Transverse colon (tissue), 4 donors: ENCODE measurements at regions not wholly inside any gene's neighbourhood (a gene's known extent, or its start where the extent isn't known, plus 50 kb on each side); places are given as distances from the start of the nearest gene placed in this dataset.
"Not testable (repeated sequence)": the region's sequence is repeated elsewhere in the genome, so short reads cannot be mapped to it uniquely, and the experiment has no call there.

Source experiments
- DNase-seq: peaks from one replicate; pipeline ENCODE4 v3.0.0-alpha.2; 2019
- H3K27ac ChIP-seq, 4 donors: fragments of 200-600 bp; sonication (generic); 2 replicates each; pipeline ENCODE4 v1.5.1; 2016 to 2018; ENCODE audit warnings: inconsistent platforms in 4 of 4
- H3K27me3 ChIP-seq: fragments of 200-600 bp; sonication (generic); 2 replicates; pipeline ENCODE4 v1.5.1; 2017; ENCODE audit warnings: inconsistent platforms
- H3K36me3 ChIP-seq, 4 donors: fragments of 200-600 bp; sonication (generic); 2 replicates each; pipeline ENCODE4 v1.5.1; 2017 to 2019; ENCODE audit warnings: inconsistent platforms in 4 of 4
- H3K4me1 ChIP-seq, 4 donors: fragments of 200-600 bp; sonication (generic); 2 replicates each; pipeline ENCODE4 v1.5.1; 2017 to 2020; ENCODE audit warnings: inconsistent platforms in 4 of 4
- H3K4me3 ChIP-seq, 4 donors: fragments of 200-600 bp; sonication (generic); 1 replicate in 1 of 4; 2 replicates in 3 of 4; pipeline versions ENCODE4 v1.5.1 to v1.6.1; 2017 to 2019; ENCODE audit warnings: inconsistent platforms in 4 of 4
- H3K9me3 ChIP-seq, 2 donors: fragments of 200-600 bp; sonication (generic); 2 replicates each; pipeline ENCODE4 v1.5.1; 2017 to 2019; ENCODE audit warnings: inconsistent platforms in 2 of 2
- EP300 ChIP-seq: sonication (generic); formaldehyde crosslinking; IDR thresholded peaks from one replicate; pipeline ENCODE4 v1.6.1; 2017; ENCODE audit warnings: antibody characterized with exemption, low read depth
- POLR2A ChIP-seq: fragments of 450-650 bp; IDR thresholded peaks from one replicate; pipeline ENCODE4 v1.6.1; 2016; ENCODE audit warnings: antibody characterized with exemption, mild to moderate bottlenecking, moderate library complexity
- POLR2AphosphoS5 ChIP-seq, 3 donors: sonication (generic); formaldehyde crosslinking; IDR thresholded peaks; one replicate each; pipeline ENCODE4 v1.6.1; 2016; ENCODE audit warnings: antibody characterized with exemption in 3 of 3
- WGBS, 2 donors: methylation state at CpG; one replicate each; pipeline ENCODE4 v1.1.5; 2018; ENCODE audit warnings: low coverage in 1 of 2; 5-methylcytosine and 5-hydroxymethylcytosine counted together
- in situ Hi-C, 4 donors: fragments of 200-750 bp; cut with MboI; loops; one replicate each; pipeline versions ENCODE4 v1.15.0 to v1.15.1; 2017; ENCODE audit warnings: low sequenced_read_pairs in 3 of 4, low pct_ligation_motif_present in 1 of 4, low pct_unique_long_range_greater_than_20kb in 1 of 4
- intact Hi-C: fragments of 100-400 bp; cut with DNase I; formaldehyde crosslinking; loops from one replicate; pipeline ENCODE4 v1.15.1; 2023; ENCODE audit warnings: low total_unique reads
- TF ChIP-seq, protein P1 (sequence below), 5 experiments: fragments of 200-600 bp in 3 of 5; fragments of 450-650 bp in 2 of 5; sonication (generic) in 3 of 5; IDR thresholded peaks; 1 replicate in 2 of 5; 2 replicates in 3 of 5; pipeline ENCODE4 v1.5.1; 2016 to 2017; ENCODE audit warnings: antibody characterized with exemption in 5 of 5, inconsistent platforms in 3 of 5, mild to moderate bottlenecking in 2 of 5, moderate library complexity in 1 of 5

DNA sequence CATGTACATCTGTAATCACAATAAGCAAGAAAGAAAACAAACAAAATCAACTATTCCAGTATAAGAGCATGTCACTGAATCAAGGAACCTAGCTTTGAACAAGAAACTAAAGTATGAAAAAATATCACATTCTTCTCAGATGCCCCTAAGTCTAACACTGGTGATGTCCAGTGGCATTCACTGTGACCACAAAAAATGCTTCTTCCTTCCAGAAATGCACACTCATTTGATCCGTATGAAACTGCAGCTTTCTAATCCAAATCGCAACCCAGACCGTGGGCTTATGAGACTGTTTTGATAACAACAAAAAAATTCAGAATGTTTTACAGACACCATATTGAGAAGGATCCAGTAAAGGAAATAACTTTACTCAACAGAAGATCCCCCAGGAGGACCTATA lies 320.1 kb upstream of the TARS1 start:
- Histone ChIP-seq H3K27ac (no peak overlapping the region), H3K9me3 (no peaks in the 10 kb centered on the region), H3K4me1 (no peaks in the 10 kb centered on the region), H3K36me3 (no peaks in the 10 kb centered on the region), H3K4me3 (no peak overlapping the region), H3K27me3 (no peaks in the 10 kb centered on the region)
- DNase-seq = no peak
- intact Hi-C loops = no loop called here
- in situ Hi-C loops = no loop called here
- TF ChIP-seq POLR2A (no peak), POLR2AphosphoS5 (IDR thresholded peaks at IDR 0.05) (no peak), EP300 (no peak)
- TF ChIP-seq, protein P1, sequence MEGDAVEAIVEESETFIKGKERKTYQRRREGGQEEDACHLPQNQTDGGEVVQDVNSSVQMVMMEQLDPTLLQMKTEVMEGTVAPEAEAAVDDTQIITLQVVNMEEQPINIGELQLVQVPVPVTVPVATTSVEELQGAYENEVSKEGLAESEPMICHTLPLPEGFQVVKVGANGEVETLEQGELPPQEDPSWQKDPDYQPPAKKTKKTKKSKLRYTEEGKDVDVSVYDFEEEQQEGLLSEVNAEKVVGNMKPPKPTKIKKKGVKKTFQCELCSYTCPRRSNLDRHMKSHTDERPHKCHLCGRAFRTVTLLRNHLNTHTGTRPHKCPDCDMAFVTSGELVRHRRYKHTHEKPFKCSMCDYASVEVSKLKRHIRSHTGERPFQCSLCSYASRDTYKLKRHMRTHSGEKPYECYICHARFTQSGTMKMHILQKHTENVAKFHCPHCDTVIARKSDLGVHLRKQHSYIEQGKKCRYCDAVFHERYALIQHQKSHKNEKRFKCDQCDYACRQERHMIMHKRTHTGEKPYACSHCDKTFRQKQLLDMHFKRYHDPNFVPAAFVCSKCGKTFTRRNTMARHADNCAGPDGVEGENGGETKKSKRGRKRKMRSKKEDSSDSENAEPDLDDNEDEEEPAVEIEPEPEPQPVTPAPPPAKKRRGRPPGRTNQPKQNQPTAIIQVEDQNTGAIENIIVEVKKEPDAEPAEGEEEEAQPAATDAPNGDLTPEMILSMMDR (IDR thresholded peaks at IDR 0.05) = no peak
- WGBS, 2 donors = 65 to 89% methylated on average over 2 to 3 of the region's 3 CpGs

DNA sequence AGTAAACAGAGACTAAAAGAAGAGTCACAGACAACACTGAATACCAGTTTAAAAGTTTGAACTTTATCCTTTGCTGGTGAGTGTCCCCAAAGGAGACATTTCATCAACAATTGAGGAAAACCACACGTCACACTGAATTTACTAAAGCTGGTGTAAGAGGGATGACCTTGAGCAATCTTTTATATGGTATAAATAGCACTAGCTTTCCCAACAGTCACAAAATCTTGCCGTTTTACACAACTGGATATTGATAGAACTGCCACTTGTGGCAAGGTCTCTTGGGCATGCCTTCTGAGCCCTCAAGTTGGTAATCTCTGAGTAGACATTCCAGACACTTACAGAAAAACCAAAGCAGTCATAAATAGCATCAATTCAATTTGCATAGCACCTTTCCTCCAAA lies 311.5 kb upstream of the TARS1 start:
- in situ Hi-C loops (no loop called here), intact Hi-C loops (no loop called here)
- DNase-seq = no peak
- TF ChIP-seq, protein P1 (IDR thresholded peaks at IDR 0.05) = no peak
- no peak for TF ChIP-seq POLR2A
- TF ChIP-seq EP300 = no peak
- TF ChIP-seq POLR2AphosphoS5 (IDR thresholded peaks at IDR 0.05) = no peak
- no peaks in the 10 kb centered on the region for H3K27me3 ChIP-seq
- peaks cover 3 to 13% of the 10 kb centered on the region in 2 donors for H3K9me3 ChIP-seq
- no peak overlapping the region for H3K4me3 ChIP-seq
- no peaks in the 10 kb centered on the region for H3K4me1 ChIP-seq
- 17 to 44% methylated on average over 1 to 2 of the region's 2 CpGs for WGBS, 2 donors
- H3K36me3 ChIP-seq = no peaks in the 10 kb centered on the region
- no peak overlapping the region for H3K27ac ChIP-seq

- TF ChIP-seq POLR2A (no peak), EP300 (no peak), POLR2AphosphoS5 (IDR thresholded peaks at IDR 0.05) (no peak)
- TF ChIP-seq, protein P1 (IDR thresholded peaks at IDR 0.05) = no peak
- intact Hi-C loops (no loop called here), in situ Hi-C loops (no loop called here)
- Histone ChIP-seq H3K27ac (no peak overlapping the region), H3K36me3 (no peaks in the 10 kb centered on the region), H3K4me1 (no peaks in the 10 kb centered on the region), H3K9me3 (peaks cover 0 to 23% of the 10 kb centered on the region in 2 donors), H3K4me3 (no peak overlapping the region), H3K27me3 (no peaks in the 10 kb centered on the region)
- WGBS, 2 donors = 50 to 85% methylated on average over 1 of the region's 1 CpG
- no peak for DNase-seq
These were observed 304.0 kb upstream of the TARS1 start for GRCh38 chr5:33136785-33137184.

GRCh38 chr5:33138145-33138544 lies 302.6 kb upstream of the TARS1 start:
- in situ Hi-C loops, H3K4me3 ChIP-seq, H3K4me1 ChIP-seq, H3K27me3 ChIP-seq, H3K27ac ChIP-seq, H3K36me3 ChIP-seq, DNase-seq, intact Hi-C loops: not testable (repeated sequence)
- 86% methylated on average over 4 of the region's 4 CpGs; no CpG with 5 or more reads in 1 of the 2 donors for WGBS, 2 donors
- H3K9me3 ChIP-seq = peaks cover 0 to 23% of the 10 kb centered on the region in 2 donors

DNA sequence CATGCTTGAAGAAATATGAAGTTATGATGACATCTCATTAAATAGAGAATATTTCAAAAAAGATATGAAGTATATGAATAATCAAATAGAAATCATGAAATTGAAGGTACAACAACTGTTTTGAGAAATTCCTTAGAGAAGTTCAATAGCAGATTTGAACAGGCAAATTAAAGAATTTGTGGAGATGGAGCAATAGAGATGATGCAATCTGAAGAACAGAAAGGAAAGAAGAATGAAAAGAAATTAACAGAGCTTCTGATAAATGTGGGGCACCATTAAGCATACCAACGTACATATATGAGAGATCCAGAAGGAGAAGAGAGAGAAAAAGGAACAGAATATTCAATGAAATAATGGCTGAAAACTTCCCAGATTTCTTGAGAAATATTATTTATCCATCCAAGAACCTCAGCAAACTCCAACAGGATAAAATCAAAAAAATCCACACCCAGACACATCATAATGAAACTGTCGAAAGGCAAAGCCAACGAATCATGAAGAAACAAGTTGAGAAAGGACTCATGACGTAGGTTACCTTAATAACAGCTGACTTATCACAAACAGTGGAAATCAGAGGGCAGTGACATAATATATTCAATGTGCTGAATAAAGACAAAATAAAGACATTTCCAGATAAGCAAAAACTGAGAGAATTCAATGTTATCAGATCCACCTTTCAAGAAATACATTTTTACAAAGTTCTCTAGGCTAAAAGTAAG lies 297.2 kb upstream of the TARS1 start:
- Histone ChIP-seq H3K9me3 (no peaks in the 10 kb centered on the region), H3K27ac (no peak overlapping the region), H3K36me3 (no peaks in the 10 kb centered on the region), H3K4me1 (no peaks in the 10 kb centered on the region), H3K4me3 (no peak overlapping the region), H3K27me3 (no peaks in the 10 kb centered on the region)
- TF ChIP-seq EP300 (no peak), POLR2A (no peak), POLR2AphosphoS5 (IDR thresholded peaks at IDR 0.05) (no peak)
- TF ChIP-seq, protein P1 (IDR thresholded peaks at IDR 0.05) = no peak
- no peak for DNase-seq
- intact Hi-C loops = no loop called here
- in situ Hi-C loops = no loop called here
- 83 to 88% methylated on average over 4 of the region's 4 CpGs for WGBS, 2 donors
